GM13976 (cell line): ENCODE measurements at regions not wholly inside any gene's neighbourhood (a gene's known extent, or its start where the extent isn't known, plus 50 kb on each side); places are given as distances from the start of the nearest gene placed in this dataset.

Source experiments
- DNase-seq: peaks from one replicate; pipeline ENCODE4 v3.0.0; 2012; ENCODE audit warnings: low spot score
- in situ Hi-C: fragments of 300-500 bp; cut with MboI; formaldehyde crosslinking; loops from one replicate; pipeline ENCODE4 v1.12.0; 2022; ENCODE audit warnings: low sequenced_read_pairs, mixed read lengths, inconsistent platforms; ENCODE audit not compliant: unreplicated experiment
- TF ChIP-seq, protein P1 (sequence below): IDR thresholded peaks from 2 replicates; pipeline ENCODE4 v1.5.1; 2012; ENCODE audit warnings: borderline replicate concordance, mild to moderate bottlenecking; ENCODE audit not compliant: insufficient read depth; ENCODE audit errors: extremely low read depth, missing control alignments, control extremely low read depth

DNA sequence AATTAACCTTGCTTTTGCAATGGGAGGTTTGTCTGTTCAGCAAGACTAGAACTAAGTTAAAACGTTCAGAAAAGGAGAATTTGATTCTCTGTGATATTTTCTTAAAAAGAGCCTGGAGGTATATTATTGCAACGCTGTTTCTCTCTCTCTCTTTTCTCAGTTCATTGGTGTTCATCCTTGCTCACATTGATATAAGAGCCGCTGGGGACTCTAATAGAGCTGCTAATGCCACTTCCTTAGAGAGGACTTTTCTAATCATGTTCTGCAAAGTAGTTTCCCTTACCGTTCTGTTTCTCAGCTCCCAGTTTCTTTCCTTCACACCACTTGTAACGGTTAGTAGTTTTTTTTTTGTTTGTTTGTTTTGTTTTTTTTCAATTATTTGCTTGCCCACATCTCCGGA, 203.8 kb downstream of the RWDD3 start:
- DNase-seq = no peak
- in situ Hi-C loops = no loop called here
- TF ChIP-seq, protein P1, sequence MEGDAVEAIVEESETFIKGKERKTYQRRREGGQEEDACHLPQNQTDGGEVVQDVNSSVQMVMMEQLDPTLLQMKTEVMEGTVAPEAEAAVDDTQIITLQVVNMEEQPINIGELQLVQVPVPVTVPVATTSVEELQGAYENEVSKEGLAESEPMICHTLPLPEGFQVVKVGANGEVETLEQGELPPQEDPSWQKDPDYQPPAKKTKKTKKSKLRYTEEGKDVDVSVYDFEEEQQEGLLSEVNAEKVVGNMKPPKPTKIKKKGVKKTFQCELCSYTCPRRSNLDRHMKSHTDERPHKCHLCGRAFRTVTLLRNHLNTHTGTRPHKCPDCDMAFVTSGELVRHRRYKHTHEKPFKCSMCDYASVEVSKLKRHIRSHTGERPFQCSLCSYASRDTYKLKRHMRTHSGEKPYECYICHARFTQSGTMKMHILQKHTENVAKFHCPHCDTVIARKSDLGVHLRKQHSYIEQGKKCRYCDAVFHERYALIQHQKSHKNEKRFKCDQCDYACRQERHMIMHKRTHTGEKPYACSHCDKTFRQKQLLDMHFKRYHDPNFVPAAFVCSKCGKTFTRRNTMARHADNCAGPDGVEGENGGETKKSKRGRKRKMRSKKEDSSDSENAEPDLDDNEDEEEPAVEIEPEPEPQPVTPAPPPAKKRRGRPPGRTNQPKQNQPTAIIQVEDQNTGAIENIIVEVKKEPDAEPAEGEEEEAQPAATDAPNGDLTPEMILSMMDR = no peak

GRCh38 chr1:95438218-95438948, 204.4 kb downstream of the RWDD3 start:
- TF ChIP-seq, protein P1 = no peak
- no peak for DNase-seq
- in situ Hi-C loops = no loop called here

GRCh38 chr1:95440511-95440910, 206.5 kb downstream of the RWDD3 start:
- DNase-seq = no peak
- TF ChIP-seq, protein P1 = no peak
- in situ Hi-C loops = no loop called here

GRCh38 chr1:95449516-95449915, 215.5 kb downstream of the RWDD3 start:
- DNase-seq = no peak
- in situ Hi-C loops = no loop called here
- TF ChIP-seq, protein P1 = no peak

GRCh38 chr1:95451054-95451453, 217.0 kb downstream of the RWDD3 start:
- in situ Hi-C loops = no loop called here
- TF ChIP-seq, protein P1 = no peak
- no peak for DNase-seq

GRCh38 chr1:95451904-95452303, 217.9 kb downstream of the RWDD3 start:
- in situ Hi-C loops = no loop called here
- TF ChIP-seq, protein P1 = no peak
- DNase-seq = no peak

- in situ Hi-C loops = no loop called here
- DNase-seq = no peak
- TF ChIP-seq, protein P1 = no peak
Measured at GRCh38 chr1:95453053-95453452, 219.0 kb downstream of the RWDD3 start.
